Neural cell (in vitro differentiated cells): ENCODE measurements at regions not wholly inside any gene's neighbourhood (a gene's known extent, or its start where the extent isn't known, plus 50 kb on each side); places are given as distances from the start of the nearest gene placed in this dataset.

Source experiments
- CTCF ChIP-seq: fragments of 450-650 bp; IDR thresholded peaks from 2 replicates; pipeline ENCODE4 v1.5.1; 2014; ENCODE audit warnings: antibody characterized with exemption, mild to moderate bottlenecking, moderate library complexity; ENCODE audit not compliant: poor library complexity, severe bottlenecking
- EP300 ChIP-seq: fragments of 450-650 bp; conservative IDR thresholded peaks from 2 replicates; pipeline ENCODE4 v1.6.1; 2014; ENCODE audit warnings: antibody characterized with exemption, mild to moderate bottlenecking, moderate library complexity; ENCODE audit not compliant: poor library complexity, severe bottlenecking
- EZH2 ChIP-seq: fragments of 200-600, 300-800 bp; shearing (Covaris generic), sonication (generic); IDR thresholded peaks from 2 replicates; pipeline ENCODE4 v1.6.1; 2014; ENCODE audit warnings: antibody characterized with exemption, low read length, borderline replicate concordance, mild to moderate bottlenecking; ENCODE audit not compliant: insufficient read depth, poor library complexity, severe bottlenecking
- RAD21 ChIP-seq: fragments of 450-650 bp; conservative IDR thresholded peaks from 2 replicates; pipeline ENCODE4 v1.6.1; 2014; ENCODE audit warnings: antibody characterized with exemption, mild to moderate bottlenecking, moderate library complexity
- REST ChIP-seq: IDR thresholded peaks from 2 replicates; pipeline ENCODE4 v1.6.1; 2012; ENCODE audit warnings: borderline replicate concordance
- SMC3 ChIP-seq: fragments of 450-650 bp; conservative IDR thresholded peaks from 2 replicates; pipeline ENCODE4 v1.6.1; 2014; ENCODE audit warnings: antibody characterized with exemption, mild to moderate bottlenecking, moderate library complexity; ENCODE audit not compliant: poor library complexity
- TAF1 ChIP-seq: IDR thresholded peaks from 2 replicates; pipeline ENCODE4 v1.6.1; 2012; ENCODE audit warnings: low read depth

GRCh38 chr6:11943060-11943459 is 69.1 kb upstream of the HIVEP1 start:
- TF ChIP-seq CTCF: no peak
- no peak for TF ChIP-seq EZH2
- TF ChIP-seq EP300: no peak
- TF ChIP-seq SMC3: no peak
- no peak for TF ChIP-seq RAD21
- TF ChIP-seq REST: no peak
- no peak for TF ChIP-seq TAF1
